ENCODE measurements at regions not wholly inside any gene's neighbourhood (a gene's known extent, or its start where the extent isn't known, plus 50 kb on each side); places are given as distances from the start of the nearest gene placed in this dataset.

DNA sequence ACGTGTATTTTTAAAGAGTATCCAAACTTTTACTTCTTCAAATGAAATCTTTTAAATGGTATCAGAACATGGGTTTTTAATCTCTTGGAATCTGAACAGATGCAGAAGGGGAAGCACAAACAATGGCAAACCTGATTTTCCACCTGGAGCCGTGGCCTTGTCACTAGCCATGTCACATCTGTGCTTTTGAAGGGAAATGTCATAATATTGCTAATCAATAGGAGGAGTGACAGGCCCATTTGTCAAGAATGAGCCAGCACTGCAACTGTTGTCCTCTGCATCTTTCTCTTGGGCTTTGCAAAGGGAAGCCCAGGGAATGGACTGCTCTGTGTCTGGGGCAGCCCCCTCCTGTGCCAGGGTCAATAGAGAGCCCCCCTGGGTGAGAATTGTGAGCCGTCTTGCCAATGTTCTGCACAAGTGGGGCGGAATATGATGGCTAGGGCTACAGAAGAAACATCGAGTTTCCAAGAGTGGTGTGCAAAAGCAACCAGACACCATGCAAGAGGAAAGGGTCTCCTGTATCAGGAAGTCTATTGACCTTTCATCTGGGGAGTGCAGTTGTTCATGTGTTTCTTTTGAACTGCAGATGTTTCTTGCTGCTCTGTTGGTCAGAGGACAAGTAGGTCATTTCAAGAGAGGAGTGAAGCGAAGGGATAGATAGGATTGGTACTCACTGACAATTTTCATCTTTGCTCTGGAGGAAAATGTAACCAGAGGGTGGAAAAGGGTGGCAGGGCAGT, 181.8 kb upstream of the NPVF start:
- DNase-seq (ENCODE audit: low spot score) = no peak

DNA sequence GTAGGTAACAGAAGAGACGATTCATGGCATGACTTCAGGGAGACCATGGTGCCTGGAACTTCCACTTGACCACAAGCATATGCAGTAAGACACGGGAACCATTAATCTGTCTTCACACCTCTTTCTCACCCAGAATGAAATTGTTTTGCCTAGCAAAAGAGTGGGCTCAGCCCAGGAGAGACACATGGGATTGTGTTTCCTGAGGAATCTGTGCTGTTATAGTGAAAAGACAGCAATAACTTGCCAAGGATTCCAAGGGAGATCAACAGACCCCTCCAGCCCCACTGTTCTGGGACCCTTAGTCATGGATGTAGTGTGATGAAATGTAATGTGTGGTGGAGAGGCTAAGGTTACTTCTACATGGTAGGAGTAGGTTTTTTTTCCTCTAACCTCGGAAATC, 192.5 kb upstream of the NPVF start:
- DNase-seq (ENCODE audit: low spot score) = no peak
- TF ChIP-seq, protein P1, sequence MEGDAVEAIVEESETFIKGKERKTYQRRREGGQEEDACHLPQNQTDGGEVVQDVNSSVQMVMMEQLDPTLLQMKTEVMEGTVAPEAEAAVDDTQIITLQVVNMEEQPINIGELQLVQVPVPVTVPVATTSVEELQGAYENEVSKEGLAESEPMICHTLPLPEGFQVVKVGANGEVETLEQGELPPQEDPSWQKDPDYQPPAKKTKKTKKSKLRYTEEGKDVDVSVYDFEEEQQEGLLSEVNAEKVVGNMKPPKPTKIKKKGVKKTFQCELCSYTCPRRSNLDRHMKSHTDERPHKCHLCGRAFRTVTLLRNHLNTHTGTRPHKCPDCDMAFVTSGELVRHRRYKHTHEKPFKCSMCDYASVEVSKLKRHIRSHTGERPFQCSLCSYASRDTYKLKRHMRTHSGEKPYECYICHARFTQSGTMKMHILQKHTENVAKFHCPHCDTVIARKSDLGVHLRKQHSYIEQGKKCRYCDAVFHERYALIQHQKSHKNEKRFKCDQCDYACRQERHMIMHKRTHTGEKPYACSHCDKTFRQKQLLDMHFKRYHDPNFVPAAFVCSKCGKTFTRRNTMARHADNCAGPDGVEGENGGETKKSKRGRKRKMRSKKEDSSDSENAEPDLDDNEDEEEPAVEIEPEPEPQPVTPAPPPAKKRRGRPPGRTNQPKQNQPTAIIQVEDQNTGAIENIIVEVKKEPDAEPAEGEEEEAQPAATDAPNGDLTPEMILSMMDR (IDR thresholded peaks at IDR 0.05) = no peak
- Histone ChIP-seq H3K4me3 (no peak overlapping the region), H3K27ac (no peak overlapping the region)

More for the DNA sequence above, 181.8 kb upstream of the NPVF start:
- Histone ChIP-seq H3K4me3 (no peak overlapping the region), H3K27ac (no peak overlapping the region)
- TF ChIP-seq, protein P1 (IDR thresholded peaks at IDR 0.05) = no peak

DNA sequence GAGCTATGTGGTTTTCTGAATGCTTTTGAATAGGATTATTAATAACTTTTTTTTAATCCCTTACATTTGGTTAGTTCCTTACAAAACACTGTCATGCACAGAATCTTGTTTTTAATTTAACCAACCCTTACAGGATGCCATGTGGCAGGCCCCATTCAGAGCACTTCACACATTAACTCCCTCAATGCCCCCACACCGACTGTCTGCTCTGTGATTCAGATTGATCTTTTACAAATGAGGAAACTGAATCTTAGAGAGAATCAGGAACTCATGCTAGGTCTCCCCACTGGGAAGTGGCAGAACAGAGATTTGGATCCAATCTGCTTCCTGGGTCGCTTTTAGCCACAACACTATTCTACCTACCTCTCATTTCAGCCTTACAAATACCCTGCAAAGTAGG, 195.8 kb upstream of the NPVF start:
- H3K27ac ChIP-seq = no peak overlapping the region
- TF ChIP-seq, protein P1 (IDR thresholded peaks at IDR 0.05) = no peak

DNA sequence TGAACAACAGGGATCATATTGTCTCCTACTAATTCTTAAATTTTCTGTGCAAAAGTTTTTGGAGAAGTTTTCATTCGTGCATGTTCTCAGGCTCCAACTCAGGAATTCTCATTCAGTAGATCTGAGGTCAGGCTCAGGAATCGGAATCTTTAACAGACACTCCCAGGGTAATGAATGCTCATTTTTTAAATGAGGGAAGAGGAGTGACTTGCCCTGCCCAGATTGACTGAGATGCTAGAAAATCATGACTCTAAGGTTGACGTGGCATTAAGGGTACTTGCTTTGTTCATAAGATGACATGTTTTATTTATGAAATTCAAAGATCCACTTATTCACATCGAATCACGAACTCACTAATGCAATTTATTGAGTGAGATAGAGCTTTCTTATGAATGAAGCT, 196.6 kb upstream of the NPVF start:
- no peak overlapping the region for H3K27ac ChIP-seq
- TF ChIP-seq, protein P1 (IDR thresholded peaks at IDR 0.05) = no peak
- DNase-seq (ENCODE audit: low spot score) = no peak
- H3K4me3 ChIP-seq = no peak overlapping the region

More for the DNA sequence above, 195.8 kb upstream of the NPVF start:
- H3K4me3 ChIP-seq = no peak overlapping the region
- DNase-seq (ENCODE audit: low spot score) = no peak

DNA sequence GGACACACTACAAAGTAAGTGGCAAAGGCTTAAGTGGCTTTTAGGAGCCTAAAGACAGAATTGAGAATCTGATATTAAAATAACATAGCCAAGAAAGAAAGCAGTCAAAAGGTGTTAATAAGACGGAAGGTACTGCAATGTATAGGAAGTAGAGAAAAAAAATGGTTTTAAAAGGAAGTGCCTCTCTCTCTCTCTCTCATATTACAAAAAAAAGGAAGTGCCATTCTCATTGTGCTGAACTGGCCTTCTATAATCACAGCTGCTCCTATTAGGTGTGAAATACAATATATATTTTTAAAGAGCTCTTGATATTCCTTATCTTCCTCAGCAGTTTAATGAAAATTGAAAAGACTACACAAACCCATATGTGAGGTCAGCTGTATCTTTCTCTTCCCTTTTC, 199.4 kb upstream of the NPVF start:
- DNase-seq (ENCODE audit: low spot score) = no peak
- Histone ChIP-seq H3K4me3 (no peak overlapping the region), H3K27ac (no peak overlapping the region)
- TF ChIP-seq, protein P1 (IDR thresholded peaks at IDR 0.05) = no peak

DNA sequence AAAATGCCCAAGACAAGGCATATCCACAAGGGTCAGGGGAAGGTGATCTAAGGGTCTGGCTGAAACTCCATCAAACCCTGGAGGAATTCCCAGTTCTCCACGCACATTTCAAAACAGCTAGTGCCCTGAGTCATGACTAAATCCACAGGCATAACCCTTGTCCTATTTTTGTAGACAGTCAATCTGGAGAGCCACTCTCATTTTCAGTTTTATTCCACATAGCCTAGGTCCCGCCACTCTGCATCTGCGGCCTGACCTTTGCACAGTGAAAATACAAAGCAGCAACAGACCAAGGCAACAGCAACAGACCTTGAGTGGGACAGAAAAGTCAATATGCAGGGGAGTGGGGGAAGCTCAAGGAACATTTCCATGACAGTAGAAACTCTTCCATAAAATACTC, 201.4 kb upstream of the NPVF start:
- H3K4me3 ChIP-seq = no peak overlapping the region
- DNase-seq (ENCODE audit: low spot score) = no peak
- TF ChIP-seq, protein P1 (IDR thresholded peaks at IDR 0.05) = no peak
- peak overlapping the region in 1 of 2 donors; percentile 69 for H3K27ac ChIP-seq
